ENCODE measurements at regions not wholly inside any gene's neighbourhood (a gene's known extent, or its start where the extent isn't known, plus 50 kb on each side); places are given as distances from the start of the nearest gene placed in this dataset.

DNA sequence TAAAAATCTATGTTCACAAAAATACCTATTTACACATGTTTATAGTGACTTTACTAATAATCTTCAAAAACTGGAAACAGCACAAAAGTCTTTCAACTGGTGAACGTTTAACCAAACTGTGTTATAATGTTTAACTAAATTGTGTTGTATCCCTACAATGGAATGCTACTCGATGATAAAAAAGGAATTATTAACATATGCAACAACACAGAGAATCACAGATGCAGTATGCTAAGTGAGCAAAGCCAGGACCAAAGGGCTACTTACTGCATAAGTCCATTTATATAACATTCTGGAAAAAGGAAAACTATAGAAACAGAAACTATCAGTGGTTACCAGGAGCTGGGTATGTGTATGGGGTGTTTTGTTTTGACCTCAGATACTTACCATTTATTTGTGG, 602.2 kb upstream of the BTBD3 start (continued):
- TF ChIP-seq, protein P1, sequence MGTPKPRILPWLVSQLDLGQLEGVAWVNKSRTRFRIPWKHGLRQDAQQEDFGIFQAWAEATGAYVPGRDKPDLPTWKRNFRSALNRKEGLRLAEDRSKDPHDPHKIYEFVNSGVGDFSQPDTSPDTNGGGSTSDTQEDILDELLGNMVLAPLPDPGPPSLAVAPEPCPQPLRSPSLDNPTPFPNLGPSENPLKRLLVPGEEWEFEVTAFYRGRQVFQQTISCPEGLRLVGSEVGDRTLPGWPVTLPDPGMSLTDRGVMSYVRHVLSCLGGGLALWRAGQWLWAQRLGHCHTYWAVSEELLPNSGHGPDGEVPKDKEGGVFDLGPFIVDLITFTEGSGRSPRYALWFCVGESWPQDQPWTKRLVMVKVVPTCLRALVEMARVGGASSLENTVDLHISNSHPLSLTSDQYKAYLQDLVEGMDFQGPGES (IDR thresholded peaks at IDR 0.05; ENCODE audit: low read depth, low read length), result no peak
- TF ChIP-seq EP300 (IDR thresholded peaks at IDR 0.05; ENCODE audit: borderline replicate concordance in 1 of 2, low read depth in 1 of 2, low read length in 1 of 2) (no peak), FOXM1 (IDR thresholded peaks at IDR 0.05; ENCODE audit: low read depth) (no peak)

DNA sequence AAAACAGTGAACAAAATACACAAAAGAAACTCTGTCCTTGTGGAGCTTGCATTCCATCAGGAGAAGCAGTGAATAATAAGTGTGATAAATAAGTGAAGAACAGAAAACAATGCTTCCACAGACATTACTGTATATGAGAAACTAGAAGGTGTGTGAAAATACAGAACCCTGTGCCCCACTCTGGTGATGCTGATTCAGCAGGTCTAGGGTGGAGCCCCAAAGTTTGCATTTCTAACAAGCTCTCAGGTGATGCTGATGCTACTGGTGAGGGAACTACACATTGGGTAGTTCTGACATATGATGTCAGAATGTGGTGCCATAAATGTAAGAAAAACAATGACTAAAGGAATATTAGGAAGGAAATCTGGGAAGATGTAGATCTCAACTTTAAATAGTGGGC, 601.4 kb upstream of the BTBD3 start:
- H3K4me3 ChIP-seq (ENCODE audit: low read depth in 2 of 2, low read length in 1 of 2), result no peak overlapping the region
- H3K4me2 ChIP-seq, result no peak overlapping the region
- no peak overlapping the region for H2AFZ ChIP-seq (ENCODE audit: low read depth)
- H3K4me1 ChIP-seq (ENCODE audit: control insufficient read depth in 1 of 2, insufficient read depth in 2 of 2, low read depth in 1 of 2, low read length in 1 of 2), result no peaks in the 10 kb centered on the region
- no peak for DNase-seq
- POLR2A ChIA-PET, result no interaction called here
- no peaks in the 10 kb centered on the region for H3F3A ChIP-seq (replicated peaks; ENCODE audit: insufficient read depth)
- H3K9me2 ChIP-seq, result peaks cover 5% of the 10 kb centered on the region; the same call in 1 of the 2 replicates
- TF ChIP-seq, protein P2, sequence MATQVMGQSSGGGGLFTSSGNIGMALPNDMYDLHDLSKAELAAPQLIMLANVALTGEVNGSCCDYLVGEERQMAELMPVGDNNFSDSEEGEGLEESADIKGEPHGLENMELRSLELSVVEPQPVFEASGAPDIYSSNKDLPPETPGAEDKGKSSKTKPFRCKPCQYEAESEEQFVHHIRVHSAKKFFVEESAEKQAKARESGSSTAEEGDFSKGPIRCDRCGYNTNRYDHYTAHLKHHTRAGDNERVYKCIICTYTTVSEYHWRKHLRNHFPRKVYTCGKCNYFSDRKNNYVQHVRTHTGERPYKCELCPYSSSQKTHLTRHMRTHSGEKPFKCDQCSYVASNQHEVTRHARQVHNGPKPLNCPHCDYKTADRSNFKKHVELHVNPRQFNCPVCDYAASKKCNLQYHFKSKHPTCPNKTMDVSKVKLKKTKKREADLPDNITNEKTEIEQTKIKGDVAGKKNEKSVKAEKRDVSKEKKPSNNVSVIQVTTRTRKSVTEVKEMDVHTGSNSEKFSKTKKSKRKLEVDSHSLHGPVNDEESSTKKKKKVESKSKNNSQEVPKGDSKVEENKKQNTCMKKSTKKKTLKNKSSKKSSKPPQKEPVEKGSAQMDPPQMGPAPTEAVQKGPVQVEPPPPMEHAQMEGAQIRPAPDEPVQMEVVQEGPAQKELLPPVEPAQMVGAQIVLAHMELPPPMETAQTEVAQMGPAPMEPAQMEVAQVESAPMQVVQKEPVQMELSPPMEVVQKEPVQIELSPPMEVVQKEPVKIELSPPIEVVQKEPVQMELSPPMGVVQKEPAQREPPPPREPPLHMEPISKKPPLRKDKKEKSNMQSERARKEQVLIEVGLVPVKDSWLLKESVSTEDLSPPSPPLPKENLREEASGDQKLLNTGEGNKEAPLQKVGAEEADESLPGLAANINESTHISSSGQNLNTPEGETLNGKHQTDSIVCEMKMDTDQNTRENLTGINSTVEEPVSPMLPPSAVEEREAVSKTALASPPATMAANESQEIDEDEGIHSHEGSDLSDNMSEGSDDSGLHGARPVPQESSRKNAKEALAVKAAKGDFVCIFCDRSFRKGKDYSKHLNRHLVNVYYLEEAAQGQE (IDR thresholded peaks at IDR 0.05; ENCODE audit: low read depth, low read length), result no peak
- no peak for TF ChIP-seq JUND (IDR thresholded peaks at IDR 0.05)
- TF ChIP-seq RFX5 (IDR thresholded peaks at IDR 0.05; ENCODE audit: low read length), result no peak
- TF ChIP-seq USF2 (IDR thresholded peaks at IDR 0.05; ENCODE audit: borderline replicate concordance, low read depth, low read length), result no peak
- TF ChIP-seq NFIC (IDR thresholded peaks at IDR 0.05; ENCODE audit: borderline replicate concordance), result no peak
- TF ChIP-seq SMC3 (IDR thresholded peaks at IDR 0.05; ENCODE audit: low read depth, low read length), result no peak
- TF ChIP-seq, protein P3, sequence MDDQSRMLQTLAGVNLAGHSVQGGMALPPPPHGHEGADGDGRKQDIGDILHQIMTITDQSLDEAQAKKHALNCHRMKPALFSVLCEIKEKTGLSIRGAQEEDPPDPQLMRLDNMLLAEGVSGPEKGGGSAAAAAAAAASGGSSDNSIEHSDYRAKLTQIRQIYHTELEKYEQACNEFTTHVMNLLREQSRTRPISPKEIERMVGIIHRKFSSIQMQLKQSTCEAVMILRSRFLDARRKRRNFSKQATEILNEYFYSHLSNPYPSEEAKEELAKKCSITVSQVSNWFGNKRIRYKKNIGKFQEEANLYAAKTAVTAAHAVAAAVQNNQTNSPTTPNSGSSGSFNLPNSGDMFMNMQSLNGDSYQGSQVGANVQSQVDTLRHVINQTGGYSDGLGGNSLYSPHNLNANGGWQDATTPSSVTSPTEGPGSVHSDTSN (IDR thresholded peaks at IDR 0.05), result no peak
- TF ChIP-seq GABPA (IDR thresholded peaks at IDR 0.05; ENCODE audit: low read depth), result no peak
- TF ChIP-seq POLR2AphosphoS5 (IDR thresholded peaks at IDR 0.05; ENCODE audit: low read depth, low read length), result no peak
- TF ChIP-seq, protein P4, sequence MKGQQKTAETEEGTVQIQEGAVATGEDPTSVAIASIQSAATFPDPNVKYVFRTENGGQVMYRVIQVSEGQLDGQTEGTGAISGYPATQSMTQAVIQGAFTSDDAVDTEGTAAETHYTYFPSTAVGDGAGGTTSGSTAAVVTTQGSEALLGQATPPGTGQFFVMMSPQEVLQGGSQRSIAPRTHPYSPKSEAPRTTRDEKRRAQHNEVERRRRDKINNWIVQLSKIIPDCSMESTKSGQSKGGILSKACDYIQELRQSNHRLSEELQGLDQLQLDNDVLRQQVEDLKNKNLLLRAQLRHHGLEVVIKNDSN (IDR thresholded peaks at IDR 0.05; ENCODE audit: borderline replicate concordance, low read depth), result no peak
- TF ChIP-seq CHD2 (IDR thresholded peaks at IDR 0.05; ENCODE audit: low read length, partially characterized antibody), result no peak
- TF ChIP-seq EP300 (IDR thresholded peaks at IDR 0.05; ENCODE audit: borderline replicate concordance in 1 of 2, low read depth in 1 of 2, low read length in 1 of 2), result no peak
- no peaks in the 10 kb centered on the region for H4K20me1 ChIP-seq (ENCODE audit: insufficient read depth)
- no peaks in the 10 kb centered on the region for H3K36me3 ChIP-seq (replicated peaks in 1 of 2; ENCODE audit: control insufficient read depth in 1 of 2, insufficient read depth in 2 of 2, low read length in 1 of 2)
- H3K79me2 ChIP-seq (ENCODE audit: insufficient read depth), result no peaks in the 10 kb centered on the region
- no peaks in the 10 kb centered on the region for H3K27me3 ChIP-seq (ENCODE audit: insufficient read depth)
- 0 out of 2 replicates have a peak, but pooled peaks cover 3% of the 10 kb centered on the region for H3K9me3 ChIP-seq
- no peak overlapping the region for H3K27ac ChIP-seq (ENCODE audit: low read depth in 2 of 2, low read length in 1 of 2)
- CTCF ChIA-PET, result no interaction called here
- H3K9ac ChIP-seq, result no peak overlapping the region
